NCI-H526 (cell line): ENCODE measurements at regions not wholly inside any gene's neighbourhood (a gene's known extent, or its start where the extent isn't known, plus 50 kb on each side); places are given as distances from the start of the nearest gene placed in this dataset.

Experiments used
- DNase-seq, 2 experiments: peaks; one replicate each; lab custom pipeline; 2025; lab: John Stamatoyannopoulos, UW

GRCh38 chr7:123259759-123260158 lies 60.0 kb upstream of the SLC13A1 start:
- DNase-seq, result no peak
